ENCODE measurements at regions not wholly inside any gene's neighbourhood (a gene's known extent, or its start where the extent isn't known, plus 50 kb on each side); places are given as distances from the start of the nearest gene placed in this dataset.

DNA sequence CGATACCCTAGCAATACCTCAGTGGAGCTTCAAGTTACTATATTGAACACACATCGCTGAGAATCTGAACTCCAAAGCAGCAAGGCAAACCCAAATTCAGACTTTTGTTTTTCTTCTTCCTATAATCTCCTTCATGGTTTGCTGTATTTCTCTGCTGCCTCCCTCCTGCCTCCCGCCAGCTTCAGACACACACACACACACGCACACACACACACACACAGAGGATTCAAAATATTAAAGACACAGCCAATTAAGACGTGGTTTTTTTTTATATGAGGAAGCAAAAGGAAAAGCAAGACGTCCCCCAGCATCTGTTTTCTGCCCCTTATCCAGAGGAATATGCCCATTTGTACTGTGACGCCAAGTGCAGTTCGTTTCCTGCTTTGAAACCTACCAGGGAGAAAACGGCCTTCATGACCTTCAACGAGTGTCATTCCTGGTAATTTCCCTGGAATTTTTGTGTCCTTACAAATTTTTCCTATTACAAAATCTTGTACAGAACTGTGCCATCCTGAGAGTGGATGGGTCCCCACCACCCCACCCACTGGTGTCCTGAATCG, 547.9 kb upstream of the ID2 start:
- peak; percentile 24 for DNase-seq

DNA sequence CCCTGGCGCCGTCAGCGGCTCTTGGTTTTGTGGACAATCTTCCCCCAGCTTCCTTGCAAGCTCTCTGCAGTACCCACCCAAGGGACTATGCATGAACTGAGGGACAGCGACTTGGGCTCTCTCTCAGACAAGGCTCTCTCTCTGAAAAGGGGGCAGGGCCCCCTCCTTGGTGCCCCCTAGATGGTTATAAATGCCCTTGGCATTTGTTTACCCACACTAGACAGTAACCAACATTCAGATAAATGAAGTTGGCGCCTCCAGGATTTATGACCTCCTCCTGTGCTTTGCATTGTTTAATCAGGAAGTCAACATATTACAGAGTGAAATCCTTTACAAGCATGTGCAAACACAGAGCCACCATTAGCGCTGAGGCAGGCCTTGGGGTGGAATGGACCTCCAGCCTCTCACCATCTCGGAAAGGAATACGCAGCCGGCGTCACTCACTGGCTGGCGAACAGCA, 547.4 kb upstream of the ID2 start:
- peak; percentile 18 for DNase-seq

DNA sequence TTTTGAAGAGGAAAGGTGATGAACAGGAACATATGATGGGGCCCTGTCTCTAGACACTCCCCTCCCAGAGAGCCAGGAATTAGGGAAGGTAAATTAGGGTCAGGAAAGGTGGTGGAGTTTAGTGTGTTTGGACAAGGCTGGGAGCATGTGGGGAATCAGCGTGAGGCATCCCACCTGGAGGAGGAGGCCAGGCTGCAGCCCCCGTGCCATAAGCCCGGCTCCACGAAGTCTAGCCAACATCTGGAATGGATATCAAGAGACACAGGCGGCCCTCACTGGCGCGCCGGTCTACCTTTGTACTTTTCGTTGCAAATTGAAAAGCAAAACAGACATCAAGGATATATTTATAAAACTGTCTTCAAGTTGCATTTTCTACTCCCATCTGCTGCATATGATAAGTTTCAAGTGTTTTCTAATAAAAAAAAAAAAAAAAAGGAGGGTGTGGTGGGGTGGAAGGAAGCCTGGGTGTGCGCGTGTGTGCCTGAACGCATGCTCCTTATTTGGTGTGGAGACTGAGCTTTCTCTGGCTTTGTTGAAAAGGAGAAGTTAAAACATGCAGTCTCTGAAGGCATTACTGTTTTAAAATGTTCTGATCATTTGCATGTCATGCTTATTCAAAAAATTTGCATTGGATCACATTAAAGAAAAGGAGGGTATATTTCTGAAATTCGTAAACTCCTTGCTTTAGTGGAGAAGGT, 546.7 kb upstream of the ID2 start:
- peak; percentile 90 for DNase-seq

DNA sequence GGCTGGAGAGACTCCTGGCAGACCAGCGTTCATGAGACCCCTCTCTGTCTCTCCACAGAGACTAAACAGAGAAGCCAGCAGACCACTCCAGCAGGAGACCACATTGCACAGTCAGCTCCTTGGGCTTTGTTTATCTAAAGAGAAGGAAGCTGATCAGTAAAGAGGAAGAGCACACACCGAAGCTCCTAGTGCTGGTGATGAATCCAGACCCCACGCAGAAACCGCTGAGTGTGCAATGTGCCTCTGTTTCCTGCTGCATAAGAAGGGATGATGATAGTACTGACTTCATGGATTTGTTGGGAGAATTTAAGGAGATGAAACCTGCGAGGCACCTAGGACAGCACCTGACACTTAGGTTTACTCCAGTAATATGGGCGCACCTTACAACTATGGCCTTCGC, 544.1 kb upstream of the ID2 start:
- DNase-seq = peak; percentile 40

DNA sequence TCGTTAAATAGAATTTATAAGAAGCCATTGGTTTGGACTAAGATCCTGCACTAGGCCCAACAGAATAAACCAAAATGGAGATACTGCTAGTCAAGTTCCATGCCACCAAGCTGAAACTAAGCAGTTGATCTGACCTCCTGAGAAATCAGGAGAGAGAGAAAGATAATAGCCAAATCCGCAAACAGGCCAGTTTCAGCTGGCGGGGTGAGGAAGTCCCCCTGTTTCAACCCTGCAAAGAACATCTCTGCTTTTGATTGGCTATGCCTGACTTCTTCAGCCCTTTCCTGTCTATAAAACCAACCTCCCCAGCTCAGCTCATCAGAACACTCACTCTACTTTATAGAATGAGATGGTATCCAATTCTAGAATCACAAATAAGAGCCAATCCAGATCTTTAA, 543.3 kb upstream of the ID2 start:
- DNase-seq = no peak

DNA sequence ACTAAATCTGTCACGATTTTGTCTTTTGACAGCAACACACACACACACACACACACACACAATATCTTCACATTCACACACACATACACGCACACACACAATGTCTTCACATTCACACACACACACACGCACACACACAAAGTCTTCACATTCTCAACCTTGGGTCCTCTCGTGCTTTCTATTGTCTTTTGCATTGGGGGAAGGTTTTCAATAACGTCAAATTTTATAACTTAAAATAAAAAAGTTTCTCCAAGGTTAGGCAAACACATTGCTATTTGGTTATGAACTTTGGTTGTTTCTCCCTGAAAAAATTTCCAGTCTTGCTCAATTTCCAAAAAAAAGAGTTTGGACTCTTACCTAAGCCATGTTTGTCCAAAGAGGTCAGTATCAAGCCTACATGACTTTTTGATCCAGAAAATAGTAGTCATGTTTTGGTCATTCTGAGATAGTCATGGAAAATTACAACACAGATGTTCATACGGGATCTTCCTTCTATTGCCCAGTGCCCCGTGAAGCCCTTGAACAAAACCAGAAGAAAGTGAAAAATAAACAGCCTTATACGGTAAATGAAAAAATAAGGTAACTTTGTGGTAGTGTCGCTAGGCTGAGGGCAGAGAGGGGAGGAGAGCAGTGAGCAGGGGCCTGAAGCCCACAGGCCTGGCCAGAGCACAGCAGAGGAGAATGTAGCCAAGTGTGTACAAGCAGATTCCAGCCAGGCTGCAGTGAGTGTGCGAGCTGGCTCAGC, 542.8 kb upstream of the ID2 start:
- DNase-seq = no peak

DNA sequence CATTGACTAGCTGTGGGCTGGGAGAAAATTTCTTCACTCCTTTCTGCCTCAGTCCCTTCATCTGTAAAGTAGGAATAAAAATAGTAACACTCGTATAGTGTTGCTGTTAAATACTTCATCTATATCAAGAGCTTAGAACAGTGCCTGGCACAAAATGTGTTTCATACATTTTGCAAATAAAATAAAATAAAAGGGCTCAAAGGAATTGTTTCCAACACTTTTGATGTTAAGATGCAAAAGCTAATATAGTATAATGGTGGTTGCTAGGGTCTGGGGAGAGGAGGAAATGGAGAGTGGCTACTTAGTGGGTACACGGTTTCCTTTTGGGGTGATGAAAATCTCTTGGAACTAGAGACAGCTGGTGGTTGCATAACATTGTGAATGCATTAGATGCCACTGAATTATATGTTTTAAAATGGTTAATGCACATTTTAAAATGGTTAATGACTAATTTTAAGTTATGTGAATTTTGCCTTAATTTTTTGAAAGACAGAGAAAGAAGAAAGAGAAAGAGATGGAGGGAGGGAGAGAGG, 542.1 kb upstream of the ID2 start:
- peak; percentile 70 for DNase-seq

DNA sequence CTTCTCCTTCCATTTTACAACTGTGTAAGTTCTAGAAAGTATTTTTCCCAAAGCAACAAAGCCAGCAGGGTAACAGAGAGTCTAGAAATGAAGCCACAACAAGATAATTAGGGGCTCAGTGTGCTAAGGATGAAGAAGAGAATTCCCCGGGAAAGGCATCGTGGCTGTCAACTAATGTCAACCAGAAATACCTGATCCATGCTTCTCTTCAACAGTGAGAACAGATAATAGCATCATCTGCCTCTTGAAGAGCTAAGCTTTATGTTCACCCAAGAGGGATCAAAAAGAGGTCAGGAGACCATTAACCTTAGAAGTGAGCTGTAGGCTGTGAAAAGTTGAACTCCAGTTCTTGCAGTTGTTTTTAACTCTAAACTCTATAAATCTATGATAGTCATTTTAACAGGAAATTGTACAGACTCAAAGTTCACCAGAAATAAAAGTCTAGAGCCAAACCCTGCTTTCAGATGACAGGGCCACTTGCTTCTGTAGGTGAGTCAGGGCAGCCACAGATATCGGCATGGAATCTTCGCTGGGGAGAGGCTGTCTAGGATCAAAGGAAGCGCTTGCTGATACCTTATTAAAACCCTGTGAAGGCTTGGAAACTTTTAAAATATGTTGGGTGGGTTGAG, 540.7 kb upstream of the ID2 start:
- no peak for DNase-seq

DNA sequence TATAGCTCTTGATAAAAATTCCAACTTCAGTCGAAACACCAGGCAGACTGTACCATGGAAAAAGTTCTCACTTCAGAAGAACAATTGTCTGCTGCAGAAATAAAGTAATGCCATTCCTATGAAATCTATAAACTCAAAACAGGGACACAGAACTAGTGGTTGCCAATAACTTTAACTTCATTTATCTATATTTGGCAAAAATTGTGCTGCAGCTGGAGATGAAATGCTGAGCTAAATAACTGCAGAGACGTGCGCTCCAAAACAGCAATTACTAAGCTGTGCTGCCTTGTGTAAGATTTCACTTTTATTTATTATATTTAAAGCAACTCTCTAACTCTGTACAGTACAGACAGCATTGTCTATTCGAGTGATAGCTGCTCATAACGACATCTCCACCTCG, 540.1 kb upstream of the ID2 start:
- no peak for DNase-seq

DNA sequence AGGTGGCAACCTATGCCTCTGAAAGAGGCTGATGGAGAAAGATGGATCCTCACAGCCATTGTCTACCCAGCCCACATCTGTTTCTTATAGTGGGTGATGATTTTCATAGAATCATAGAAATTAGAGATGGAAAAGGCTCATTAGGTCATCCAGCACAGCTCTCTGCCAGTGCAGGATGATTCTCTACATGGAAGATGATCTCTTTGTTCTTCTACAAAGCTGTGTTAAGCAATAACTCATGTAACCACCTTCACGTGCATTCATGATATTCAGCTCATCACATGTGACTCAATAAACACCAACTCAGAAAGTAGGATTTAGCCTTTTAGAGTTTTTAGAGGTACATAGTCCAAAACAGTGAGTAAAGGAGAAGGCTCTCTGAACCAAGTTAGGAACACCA, 539.4 kb upstream of the ID2 start:
- DNase-seq = no peak

DNA sequence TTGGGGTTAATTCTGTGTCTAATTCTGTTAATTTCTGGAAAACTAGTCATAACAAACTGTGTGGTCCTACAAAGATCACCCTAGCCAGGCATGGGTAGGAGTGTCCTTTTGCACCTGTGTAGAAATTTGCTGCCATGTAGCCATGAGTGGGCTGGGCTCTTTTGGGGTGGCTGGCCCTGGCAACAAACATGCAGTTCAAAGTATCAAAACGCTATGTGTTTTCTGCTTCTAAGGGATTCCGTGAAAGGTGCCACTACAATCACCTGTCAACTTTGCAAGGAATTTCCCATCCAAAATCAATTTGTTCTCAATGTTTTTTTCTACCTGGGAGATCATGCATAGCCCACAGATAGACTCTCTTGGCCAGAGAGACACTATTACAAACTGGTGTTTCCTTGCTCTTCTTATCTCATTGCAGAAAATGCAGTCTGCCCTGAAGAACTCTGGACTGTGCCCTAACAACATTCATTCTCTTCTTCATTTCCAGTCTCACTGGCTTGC, 537.7 kb upstream of the ID2 start:
- no peak for DNase-seq

DNA sequence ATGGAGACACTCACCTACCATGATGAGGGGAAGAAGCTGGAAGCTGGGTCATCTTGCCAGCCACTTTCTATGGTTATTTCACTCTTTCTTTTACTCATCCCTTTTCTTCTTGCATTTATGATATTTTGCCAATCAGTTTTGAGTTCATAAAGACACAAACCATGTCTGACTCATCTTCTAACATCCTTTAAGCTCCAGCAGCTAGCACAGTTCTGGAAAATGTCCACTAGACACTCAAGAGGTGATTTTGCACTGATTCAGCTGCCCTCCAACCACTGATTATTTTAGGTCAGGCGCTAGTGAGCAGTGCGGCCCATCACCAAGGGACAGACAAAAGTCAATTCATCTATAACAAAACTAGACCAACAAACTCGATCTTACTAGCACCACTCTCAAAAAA, 537.1 kb upstream of the ID2 start:
- DNase-seq = no peak

DNA sequence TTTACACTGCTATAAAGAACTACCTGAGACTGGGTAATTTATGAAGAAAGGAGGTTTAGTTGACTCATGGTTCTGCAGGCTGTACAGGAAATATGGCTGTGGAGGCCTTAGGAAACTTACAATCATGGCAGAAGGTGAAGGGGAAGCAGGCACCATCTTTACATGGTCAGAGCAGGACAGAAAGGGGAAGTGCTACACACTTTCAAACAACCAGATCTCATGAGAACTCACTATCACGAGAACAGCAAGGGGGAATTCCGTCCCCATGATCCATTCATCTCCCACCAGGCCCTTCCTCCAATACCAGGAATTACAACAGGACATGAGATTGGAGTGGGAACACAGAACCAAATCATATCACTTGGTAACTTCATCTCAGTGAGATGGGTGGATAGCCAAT, 536.5 kb upstream of the ID2 start:
- DNase-seq = peak; percentile 45

DNA sequence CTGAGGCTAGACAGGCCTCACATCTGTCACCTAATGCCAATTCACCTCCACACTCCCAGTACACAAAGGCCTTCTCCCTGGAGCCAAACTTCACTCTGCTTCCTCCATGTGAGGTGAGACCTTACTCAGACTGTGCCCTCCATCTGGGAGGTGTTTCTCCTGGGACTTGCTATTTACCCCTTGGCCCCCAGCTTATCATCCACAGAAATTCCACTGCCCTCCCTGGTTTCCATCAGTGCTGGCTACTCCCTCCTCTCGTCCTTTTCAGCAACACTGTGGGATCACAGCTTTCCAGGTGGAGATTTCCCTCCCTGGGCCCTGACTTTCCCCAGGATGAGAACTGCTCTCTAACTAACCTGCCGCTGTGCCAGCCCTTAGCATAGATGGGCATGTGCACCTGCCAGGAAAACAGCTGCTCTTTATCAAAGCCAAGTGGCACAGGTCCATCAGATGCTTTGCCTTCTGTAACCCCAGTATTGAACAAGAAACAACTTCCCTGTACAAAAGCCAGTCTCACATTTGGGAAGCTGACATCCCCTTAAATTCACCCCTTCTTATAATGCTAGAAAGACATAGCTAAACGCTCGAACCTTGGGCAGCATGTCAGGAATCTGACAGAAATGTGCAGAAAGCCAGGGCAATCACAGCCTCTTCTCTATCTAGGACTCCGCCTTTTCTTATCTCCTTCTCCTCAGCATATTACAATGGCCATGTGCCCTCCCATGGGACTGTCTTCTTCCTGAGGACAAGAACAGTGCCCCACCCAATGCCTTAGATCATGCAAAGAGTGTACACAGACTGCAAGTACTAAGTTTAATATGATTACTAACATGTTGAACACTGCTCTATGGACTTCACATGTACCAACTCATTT, 535.5 kb upstream of the ID2 start:
- peak; percentile 34 for DNase-seq

DNA sequence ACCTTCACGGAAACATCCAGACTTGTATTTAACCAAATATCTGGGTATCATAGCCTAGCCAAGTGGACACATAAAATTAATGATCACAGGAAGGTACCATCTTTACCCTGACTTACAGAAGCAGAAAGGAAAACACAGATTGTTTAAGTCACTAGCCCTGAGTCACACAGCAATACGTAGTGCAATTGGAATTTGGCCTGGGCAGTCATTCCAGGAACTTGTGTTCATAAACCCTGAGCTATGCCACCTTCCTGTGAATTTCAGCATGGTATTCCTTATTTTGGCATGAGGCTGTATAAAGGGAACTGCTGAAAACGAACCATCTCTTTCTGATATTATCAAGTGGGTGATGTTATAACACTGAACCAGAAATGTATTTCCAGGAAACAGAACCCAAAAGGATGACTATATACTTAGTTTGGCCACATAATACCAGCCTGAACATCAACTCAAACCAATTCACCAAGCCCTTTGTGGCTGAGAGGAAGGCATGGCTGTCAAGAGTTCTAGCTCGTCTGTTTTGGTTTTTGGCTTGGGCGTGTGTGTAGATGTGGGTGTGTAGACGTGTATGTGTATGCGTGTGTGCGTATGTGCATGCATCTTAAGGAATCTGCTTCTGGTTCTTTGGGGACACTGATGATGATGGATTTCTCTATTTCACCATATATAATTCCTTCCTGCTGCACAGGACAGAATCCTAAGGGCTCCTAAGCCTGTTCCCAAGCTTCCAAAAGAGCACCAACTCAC, 533.4 kb upstream of the ID2 start:
- DNase-seq = peak; percentile 33

DNA sequence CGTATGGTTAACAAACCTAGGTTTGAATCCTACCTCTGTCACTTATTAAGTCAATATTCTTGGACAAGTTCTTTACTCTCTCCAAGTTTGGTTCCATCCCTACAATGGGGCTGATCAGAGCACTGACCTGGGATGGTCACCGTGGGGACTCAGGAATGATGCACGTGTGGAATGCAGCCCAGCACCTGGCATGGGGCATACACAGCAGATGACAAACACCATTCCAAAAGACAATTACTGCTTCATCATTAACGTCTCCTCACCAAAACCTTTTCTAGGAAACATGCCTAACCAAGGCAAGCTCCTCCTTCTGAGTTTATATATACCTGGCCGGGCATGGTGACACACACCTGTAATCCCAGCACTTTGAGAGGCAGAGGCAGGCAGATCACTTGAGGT, 532.9 kb upstream of the ID2 start:
- no peak for DNase-seq

DNA sequence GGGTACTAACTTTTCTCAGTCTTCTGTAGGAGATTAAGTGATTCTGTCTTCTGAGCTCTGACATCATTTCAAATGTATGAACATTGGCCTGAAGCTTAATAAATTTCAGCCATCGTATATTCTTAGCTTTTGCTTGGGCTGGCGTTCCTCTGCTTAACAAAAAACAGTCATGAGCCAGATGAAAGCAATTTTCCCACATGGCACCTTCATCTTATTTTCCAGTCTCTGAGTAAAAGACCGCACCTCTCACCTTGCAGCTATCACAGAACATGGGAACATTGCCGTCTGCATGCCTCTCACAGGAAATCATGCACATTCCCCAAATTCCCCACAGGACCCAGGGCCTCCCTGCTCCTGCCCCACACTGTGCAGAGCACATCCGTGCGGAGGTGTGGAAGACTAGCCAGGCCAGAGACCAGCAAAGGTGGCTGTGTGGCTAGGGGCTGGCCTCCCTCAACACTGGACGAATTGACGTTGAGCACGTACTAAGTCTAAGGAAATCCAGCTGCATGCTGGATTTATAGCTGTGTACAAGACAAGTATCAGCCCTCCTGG, 531.8 kb upstream of the ID2 start:
- DNase-seq = no peak

DNA sequence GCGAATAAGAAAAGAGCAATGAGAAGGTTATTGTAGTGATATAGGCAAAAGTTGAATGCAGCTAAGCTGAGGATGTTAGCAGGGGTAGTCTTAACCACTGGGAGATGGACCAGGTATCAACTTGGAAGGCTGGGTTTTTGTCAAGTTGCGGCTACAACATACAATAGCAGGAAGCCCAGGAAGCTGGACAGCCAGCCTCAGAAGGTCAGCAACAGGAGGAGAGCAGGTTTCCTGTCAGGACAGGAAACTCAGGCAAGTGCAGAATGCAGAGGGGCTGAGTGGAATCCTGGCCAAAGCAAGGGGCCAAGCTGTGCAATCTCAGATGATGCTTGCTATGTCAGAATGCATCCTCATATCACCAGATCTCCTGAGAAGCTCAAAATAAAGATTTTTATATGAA, 530.0 kb upstream of the ID2 start:
- DNase-seq = no peak

DNA sequence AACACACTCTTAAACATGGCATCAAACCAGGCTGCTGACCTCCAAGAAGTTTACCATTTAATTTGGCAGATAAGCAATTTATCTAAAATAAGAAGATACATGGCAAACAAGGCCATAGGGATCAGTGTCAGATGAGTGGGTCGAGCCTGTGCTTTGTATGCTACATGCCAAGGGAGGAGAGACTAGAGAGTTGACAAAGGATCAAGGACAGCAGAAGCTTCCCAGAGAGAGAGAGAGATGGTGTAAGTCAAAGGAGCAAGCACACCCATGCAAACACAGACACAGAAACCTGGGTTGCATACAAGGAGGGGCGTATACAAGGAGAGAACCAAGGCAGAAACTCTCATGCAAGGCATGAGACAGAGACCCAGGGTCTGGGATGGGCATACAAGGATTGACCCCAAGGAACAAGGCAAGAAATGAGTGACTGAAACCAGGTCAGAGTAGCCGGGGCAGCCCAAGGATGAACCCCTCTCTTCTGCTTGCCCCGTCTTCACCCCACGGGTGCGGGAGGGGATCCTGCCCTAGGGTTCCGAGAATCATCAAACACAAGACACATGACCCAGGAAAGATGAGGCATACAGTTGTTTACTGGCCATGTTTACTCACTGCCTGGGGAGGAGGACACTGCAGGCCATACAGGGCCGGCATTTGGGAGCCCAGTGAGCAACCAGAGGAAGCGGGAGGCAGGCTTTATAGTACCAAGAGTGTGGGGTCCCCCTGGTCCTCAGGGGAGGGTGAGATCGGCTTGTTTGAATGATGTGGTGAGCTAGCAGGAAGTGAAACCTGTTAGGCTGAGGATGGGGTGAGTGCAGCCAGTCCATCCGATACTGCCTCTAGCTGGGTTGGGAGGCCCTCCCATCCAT, 529.2 kb upstream of the ID2 start:
- no peak for DNase-seq

DNA sequence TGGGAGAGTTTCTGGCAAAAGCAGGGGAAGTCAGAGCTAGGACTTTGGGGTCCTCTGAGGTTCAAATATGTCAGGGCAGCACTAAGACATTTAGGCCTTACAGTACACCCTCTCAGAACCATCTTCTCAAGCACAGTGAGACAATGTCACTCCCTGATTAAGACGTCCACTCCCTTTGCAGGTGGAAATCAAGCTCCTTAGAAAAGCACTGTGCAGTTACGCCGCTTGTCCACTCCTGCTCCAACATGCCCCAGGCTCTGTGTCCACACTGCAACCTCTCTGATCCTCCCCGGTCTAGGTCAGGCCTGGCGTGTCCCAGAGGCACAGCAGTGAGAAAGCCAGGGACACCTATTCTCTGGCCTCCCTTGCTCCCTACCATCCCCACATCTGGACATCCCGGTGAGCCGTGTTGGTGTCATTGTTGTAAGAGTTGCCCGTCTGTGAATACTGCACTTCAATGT, 528.6 kb upstream of the ID2 start:
- DNase-seq = no peak
